Heart right ventricle (tissue), 16 donors: ENCODE measurements at regions not wholly inside any gene's neighbourhood (a gene's known extent, or its start where the extent isn't known, plus 50 kb on each side); places are given as distances from the start of the nearest gene placed in this dataset.

Source experiments
- ATAC-seq, 8 donors: fragments of 200-7000 bp; cut with Tn5 transposase; one replicate each; pipeline ENCODE4 v1.9.1; 2020; ENCODE audit warnings: mild to moderate bottlenecking in 8 of 8, moderate library complexity in 8 of 8, moderate number of reproducible peaks in 1 of 8
- DNase-seq, 2 donors: peaks; one replicate each; pipeline ENCODE4 v3.0.0-alpha.2; 2020
- H3K27ac ChIP-seq, 10 donors: fragments of 200-600 bp; sonication (generic) in 2 of 10; one replicate each; pipeline versions ENCODE4 v1.5.0 to v1.8.0; 2020 to 2022; ENCODE audit warnings: mild to moderate bottlenecking in 3 of 10
- H3K27me3 ChIP-seq, 7 donors: fragments of 200-600 bp; one replicate each; pipeline ENCODE4 v1.8.0; 2021 to 2022; ENCODE audit warnings: mild to moderate bottlenecking in 2 of 7
- H3K36me3 ChIP-seq, 9 donors: fragments of 200-600 bp; sonication (generic) in 1 of 9; one replicate each; pipeline versions ENCODE4 v1.5.0 to v1.8.0; 2020 to 2022; ENCODE audit warnings: mild to moderate bottlenecking in 2 of 9
- H3K4me1 ChIP-seq, 9 donors: fragments of 200-600 bp; sonication (generic) in 1 of 9; one replicate each; pipeline versions ENCODE4 v1.5.0 to v1.8.0; 2020 to 2022; ENCODE audit warnings: mild to moderate bottlenecking in 4 of 9
- H3K4me3 ChIP-seq, 10 donors: fragments of 200-600 bp; sonication (generic) in 2 of 10; one replicate each; pipeline versions ENCODE4 v1.5.0 to v1.8.0; 2020 to 2022; ENCODE audit warnings: mild to moderate bottlenecking in 7 of 10, moderate library complexity in 2 of 10
- H3K9me3 ChIP-seq, 11 donors: fragments of 200-600 bp in 10 of 11; sonication (generic) in 2 of 11; one replicate each; pipeline versions ENCODE4 v1.5.0 to v1.8.0; 2013 to 2022; ENCODE audit warnings: mild to moderate bottlenecking in 2 of 11, control low read depth in 1 of 11, moderate library complexity in 1 of 11
- WGBS, 2 donors: extraction: QIAGEN DNeasy Blood & Tissue Kit; methylation state at CpG; one replicate each; pipeline ENCODE4 v1.1.7; 2013; ENCODE audit warnings: inconsistent platforms in 1 of 2; 5-methylcytosine and 5-hydroxymethylcytosine counted together
- intact Hi-C, 10 donors: fragments of 100-400 bp; cut with DNase I; formaldehyde crosslinking; loops; one replicate each; pipeline versions ENCODE4 v1.11.1 to v1.14.2; 2022
- TF ChIP-seq, protein P1 (sequence below), 9 donors: fragments of 200-600 bp; sonication (generic) in 2 of 9; IDR thresholded peaks; one replicate each; pipeline versions ENCODE4 v1.5.0 to v1.8.0; 2021 to 2022; ENCODE audit warnings: antibody characterized with exemption in 9 of 9, mild to moderate bottlenecking in 5 of 9, moderate library complexity in 1 of 9
- donor health status: Arrhythmogenic right ventricular cardiomyopathy.
- donor health status: ischemic (EF 13 %, LVEDD 7.1; RV severe dilation, severe dysfunction).
- donor health status: healthy with polysubstance abuse.
- donor health status: DM: no; HTN: yes; CAD: no.
- donor health status: DM: no; HTN: no; CAD: no.
- donor health status: ischemic (EF 25% LVEDD 6.9; RV normal size, moderate dysfunction).
- donor health status: ischemic (EF 25% LVEDD 5.7; RV mildly dilated, moderate dysfunction).
- donor health status: healthy.
- donor health status: DM: yes; HTN: yes; CAD: no.
- donor health status: Ischemic cardiomyopathy.
- donor health status: ischemic (EF 35%, LVEDD 5.7; RV mildly dilated, moderate dysfunction).
- donor health status: nonischemic (EF 11% LVEDD 7.7; RV severe dilation, severe dysfunction).
- donor health status: DM: yes; HTN: yes; CAD: no.
- donor health status: PGD.
- donor health status: ischemic (EF 29% LVEDD 5.4; RV normal size, mild dysfunction).
- donor health status: nonischemic (EF 23%, LVEDD 6.1; RV moderate dilation, normal function).

DNA sequence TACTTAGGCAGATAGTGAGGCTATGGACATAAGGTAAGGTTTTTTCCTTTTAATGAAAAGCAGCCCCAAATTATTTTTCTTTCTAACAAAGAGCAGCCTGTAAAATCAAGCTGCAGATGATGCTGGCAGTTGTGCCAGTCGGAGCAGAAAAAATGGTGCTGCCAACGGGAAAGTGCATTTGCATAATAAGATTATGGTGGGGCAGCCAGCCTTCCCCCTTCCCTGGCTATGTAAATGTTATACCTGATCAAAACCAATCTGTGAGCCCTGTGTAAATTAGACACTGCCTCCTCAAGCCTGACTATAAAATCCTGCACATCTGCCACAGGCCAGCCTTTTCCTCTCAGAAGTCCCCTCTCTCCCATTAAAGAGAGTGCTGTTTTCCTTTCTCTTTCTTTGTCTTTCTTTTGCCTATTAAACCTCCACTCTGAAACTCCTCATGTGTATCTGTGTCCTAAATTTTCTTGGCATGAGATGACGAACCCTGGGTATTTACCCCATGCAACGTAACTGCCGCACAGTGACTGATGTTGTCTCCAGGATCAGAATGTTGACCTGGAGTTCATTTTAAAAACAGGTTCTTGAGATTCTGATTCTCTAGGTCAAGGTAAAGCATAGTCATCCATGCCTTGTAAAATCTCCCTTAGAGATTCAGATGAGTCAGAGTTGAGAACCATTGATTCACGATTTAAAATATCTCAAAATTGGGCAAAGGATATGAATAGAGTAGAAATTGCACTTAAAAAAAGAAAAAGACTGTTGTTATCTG, 167.3 kb upstream of the C1GALT1 start:
- H3K36me3 ChIP-seq = no peaks in the 10 kb centered on the region
- DNase-seq = no peak
- TF ChIP-seq, protein P1, sequence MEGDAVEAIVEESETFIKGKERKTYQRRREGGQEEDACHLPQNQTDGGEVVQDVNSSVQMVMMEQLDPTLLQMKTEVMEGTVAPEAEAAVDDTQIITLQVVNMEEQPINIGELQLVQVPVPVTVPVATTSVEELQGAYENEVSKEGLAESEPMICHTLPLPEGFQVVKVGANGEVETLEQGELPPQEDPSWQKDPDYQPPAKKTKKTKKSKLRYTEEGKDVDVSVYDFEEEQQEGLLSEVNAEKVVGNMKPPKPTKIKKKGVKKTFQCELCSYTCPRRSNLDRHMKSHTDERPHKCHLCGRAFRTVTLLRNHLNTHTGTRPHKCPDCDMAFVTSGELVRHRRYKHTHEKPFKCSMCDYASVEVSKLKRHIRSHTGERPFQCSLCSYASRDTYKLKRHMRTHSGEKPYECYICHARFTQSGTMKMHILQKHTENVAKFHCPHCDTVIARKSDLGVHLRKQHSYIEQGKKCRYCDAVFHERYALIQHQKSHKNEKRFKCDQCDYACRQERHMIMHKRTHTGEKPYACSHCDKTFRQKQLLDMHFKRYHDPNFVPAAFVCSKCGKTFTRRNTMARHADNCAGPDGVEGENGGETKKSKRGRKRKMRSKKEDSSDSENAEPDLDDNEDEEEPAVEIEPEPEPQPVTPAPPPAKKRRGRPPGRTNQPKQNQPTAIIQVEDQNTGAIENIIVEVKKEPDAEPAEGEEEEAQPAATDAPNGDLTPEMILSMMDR (IDR thresholded peaks at IDR 0.05) = no peak
- H3K4me1 ChIP-seq = no peaks in the 10 kb centered on the region
- WGBS, 2 donors = 72 to 73% methylated on average over 6 of the region's 6 CpGs
- H3K4me3 ChIP-seq = no peak overlapping the region
- H3K9me3 ChIP-seq = peaks cover 0 to 3% (median 0%) of the 10 kb centered on the region in 11 donors
- intact Hi-C loops = no loop called here
- peaks cover 0 to 5% (median 0%) of the 10 kb centered on the region in 7 donors for H3K27me3 ChIP-seq
- no peak for ATAC-seq
- H3K27ac ChIP-seq = no peak overlapping the region

DNA sequence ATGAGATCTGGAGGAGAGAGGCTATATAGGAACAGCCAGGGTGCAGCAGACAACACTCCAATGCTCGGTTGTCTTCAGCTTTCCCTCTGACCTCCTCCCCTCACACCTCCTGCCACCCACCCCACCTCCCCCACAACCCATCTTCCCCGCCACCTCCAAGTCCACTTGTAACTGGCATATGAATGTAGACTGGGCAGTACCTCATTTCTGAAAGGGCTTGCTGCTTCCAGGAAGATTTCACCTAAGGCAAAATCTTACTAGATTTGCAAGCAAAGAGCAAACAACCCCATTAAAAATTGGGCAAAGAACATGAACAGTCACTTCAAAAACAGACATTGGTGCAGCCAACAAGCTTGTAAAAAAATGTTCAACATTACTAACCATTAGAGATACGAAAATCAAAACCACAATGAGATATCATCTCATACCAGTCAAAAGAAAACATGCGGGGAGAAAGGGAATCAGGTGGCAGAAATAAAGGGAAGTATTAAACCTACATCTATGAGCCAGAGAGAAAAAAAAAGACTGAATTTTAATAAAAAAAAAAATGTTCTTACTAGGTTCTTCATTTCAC, 164.6 kb upstream of the C1GALT1 start:
- ATAC-seq = no peak
- intact Hi-C loops = no loop called here
- H3K9me3 ChIP-seq = peaks cover 0 to 3% (median 0%) of the 10 kb centered on the region in 11 donors
- no peak overlapping the region for H3K27ac ChIP-seq
- H3K4me1 ChIP-seq = no peaks in the 10 kb centered on the region
- 70 to 71% methylated on average over 4 of the region's 4 CpGs for WGBS, 2 donors
- DNase-seq = no peak
- peaks cover 0 to 5% (median 0%) of the 10 kb centered on the region in 7 donors for H3K27me3 ChIP-seq
- TF ChIP-seq, protein P1 (IDR thresholded peaks at IDR 0.05) = no peak
- no peaks in the 10 kb centered on the region for H3K36me3 ChIP-seq
- no peak overlapping the region for H3K4me3 ChIP-seq

DNA sequence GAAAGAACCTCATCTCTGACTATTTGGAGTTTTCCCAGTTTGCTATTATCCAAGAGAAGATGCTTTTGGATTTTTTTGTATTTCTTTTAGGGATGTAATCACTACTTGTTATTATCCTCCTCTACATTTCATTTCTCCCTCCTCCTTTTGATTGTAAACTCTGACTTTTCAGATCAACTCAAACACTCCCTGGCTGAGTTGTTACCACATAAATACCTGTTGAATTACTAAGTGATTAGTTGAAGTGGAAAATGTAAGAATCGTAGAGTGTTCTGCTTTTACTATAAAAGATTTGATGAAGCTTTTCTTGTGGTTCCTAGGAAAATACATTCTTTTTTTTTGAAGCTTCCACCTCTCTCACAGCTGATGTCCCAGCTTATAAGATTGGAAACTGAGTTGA, 164.1 kb upstream of the C1GALT1 start:
- no peaks in the 10 kb centered on the region for H3K36me3 ChIP-seq
- H3K4me3 ChIP-seq = no peak overlapping the region
- H3K9me3 ChIP-seq = peaks cover 0 to 3% (median 0%) of the 10 kb centered on the region in 11 donors
- 84 to 94% methylated on average over 1 of the region's 1 CpG for WGBS, 2 donors
- H3K4me1 ChIP-seq = no peaks in the 10 kb centered on the region
- no peak for ATAC-seq
- TF ChIP-seq, protein P1 (IDR thresholded peaks at IDR 0.05) = no peak
- H3K27ac ChIP-seq = no peak overlapping the region
- H3K27me3 ChIP-seq = peaks cover 0 to 5% (median 0%) of the 10 kb centered on the region in 7 donors
- DNase-seq = no peak
- intact Hi-C loops = no loop called here

DNA sequence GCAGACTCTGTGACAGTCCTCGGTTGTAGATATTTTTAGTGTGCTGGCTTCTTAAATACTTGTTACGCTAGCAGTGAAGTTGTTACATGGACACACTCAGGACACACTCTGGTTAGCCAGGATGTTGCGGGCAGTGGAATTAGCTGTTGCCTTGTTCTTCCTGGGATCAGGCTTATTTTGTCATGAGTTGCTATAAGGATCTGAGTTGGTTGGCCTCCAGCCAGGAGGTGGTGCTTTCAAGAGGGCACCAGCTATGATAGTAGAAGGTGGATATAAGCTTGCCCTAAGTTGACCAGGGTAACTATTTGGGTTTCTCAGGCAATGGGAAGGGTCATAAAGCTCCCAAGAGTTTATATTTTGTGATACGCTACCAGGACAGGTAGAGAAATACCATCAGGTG, 150.1 kb upstream of the C1GALT1 start:
- TF ChIP-seq, protein P1 (IDR thresholded peaks at IDR 0.05) = no peak
- H3K27me3 ChIP-seq = peaks cover 0 to 5% (median 0%) of the 10 kb centered on the region in 7 donors
- H3K4me3 ChIP-seq = no peak overlapping the region
- no peak for ATAC-seq
- H3K27ac ChIP-seq = no peak overlapping the region
- WGBS, 2 donors = 79 to 92% methylated on average over 4 of the region's 4 CpGs
- intact Hi-C loops = no loop called here
- no peak for DNase-seq
- H3K36me3 ChIP-seq = no peaks in the 10 kb centered on the region
- peaks cover 0 to 10% (median 0%) of the 10 kb centered on the region in 11 donors for H3K9me3 ChIP-seq
- H3K4me1 ChIP-seq = no peaks in the 10 kb centered on the region
